ENCODE measurements at regions not wholly inside any gene's neighbourhood (a gene's known extent, or its start where the extent isn't known, plus 50 kb on each side); places are given as distances from the start of the nearest gene placed in this dataset.

- no peak overlapping the region for H3K4me3 ChIP-seq (replicated peaks in 1 of 3)
- H3K36me3 ChIP-seq = no peaks in the 10 kb centered on the region
- H3K27me3 ChIP-seq = no peaks in the 10 kb centered on the region
- no peaks in the 10 kb centered on the region for H3K9me3 ChIP-seq
- peaks cover 6 to 11% of the 10 kb centered on the region in 2 donors for H3K4me1 ChIP-seq
- no peak overlapping the region for H3K27ac ChIP-seq
- no peak for TF ChIP-seq CTCF (IDR thresholded peaks at IDR 0.05)
- TF ChIP-seq POLR2A (IDR thresholded peaks at IDR 0.05) = no peak
- intact Hi-C loops (cut with DNase I) = no loop called here
- 82 to 89% methylated on average over 2 of the region's 2 CpGs for WGBS, 2 donors
- DNase-seq = no peak
Measured at GRCh38 chr12:25419595-25419994, 133.5 kb downstream of the LMNTD1 start.

- DNase-seq = no peak
- Histone ChIP-seq H3K27ac (no peak overlapping the region), H3K4me1 (peaks cover 0 to 3% of the 10 kb centered on the region in 2 donors), H3K9me3 (no peaks in the 10 kb centered on the region), H3K27me3 (no peaks in the 10 kb centered on the region), H3K4me3 (replicated peaks in 1 of 3) (no peak overlapping the region), H3K36me3 (no peaks in the 10 kb centered on the region)
- intact Hi-C loops (cut with DNase I) = no loop called here
- 95 to 96% methylated on average over 3 of the region's 3 CpGs for WGBS, 2 donors
- TF ChIP-seq CTCF (IDR thresholded peaks at IDR 0.05) (no peak), POLR2A (IDR thresholded peaks at IDR 0.05) (no peak)
Measured at GRCh38 chr12:25417071-25417470, 136.0 kb downstream of the LMNTD1 start.

GRCh38 chr12:25416516-25416915 lies 136.6 kb downstream of the LMNTD1 start:
- TF ChIP-seq CTCF (IDR thresholded peaks at IDR 0.05) = no peak
- TF ChIP-seq POLR2A (IDR thresholded peaks at IDR 0.05) = no peak
- 44 to 66% methylated on average over 4 of the region's 4 CpGs for WGBS, 2 donors
- no peak for DNase-seq
- Histone ChIP-seq H3K27ac (no peak overlapping the region), H3K4me1 (peaks cover 0 to 3% of the 10 kb centered on the region in 2 donors), H3K4me3 (replicated peaks in 1 of 3) (no peak overlapping the region), H3K36me3 (no peaks in the 10 kb centered on the region), H3K27me3 (no peaks in the 10 kb centered on the region), H3K9me3 (no peaks in the 10 kb centered on the region)
- intact Hi-C loops (cut with DNase I) = no loop called here

- no peak overlapping the region for H3K4me3 ChIP-seq (replicated peaks in 1 of 3)
- H3K27ac ChIP-seq = no peak overlapping the region
- H3K27me3 ChIP-seq = no peaks in the 10 kb centered on the region
- no peak for TF ChIP-seq CTCF (IDR thresholded peaks at IDR 0.05)
- TF ChIP-seq POLR2A (IDR thresholded peaks at IDR 0.05) = no peak
- H3K9me3 ChIP-seq = no peaks in the 10 kb centered on the region
- no peaks in the 10 kb centered on the region for H3K36me3 ChIP-seq
- intact Hi-C loops (cut with DNase I) = no loop called here
- DNase-seq = no peak
- WGBS, 2 donors = 88 to 96% methylated on average over 5 of the region's 5 CpGs
- H3K4me1 ChIP-seq = peaks cover 0 to 3% of the 10 kb centered on the region in 2 donors
Measured at GRCh38 chr12:25415004-25415403, 138.1 kb downstream of the LMNTD1 start.

DNA sequence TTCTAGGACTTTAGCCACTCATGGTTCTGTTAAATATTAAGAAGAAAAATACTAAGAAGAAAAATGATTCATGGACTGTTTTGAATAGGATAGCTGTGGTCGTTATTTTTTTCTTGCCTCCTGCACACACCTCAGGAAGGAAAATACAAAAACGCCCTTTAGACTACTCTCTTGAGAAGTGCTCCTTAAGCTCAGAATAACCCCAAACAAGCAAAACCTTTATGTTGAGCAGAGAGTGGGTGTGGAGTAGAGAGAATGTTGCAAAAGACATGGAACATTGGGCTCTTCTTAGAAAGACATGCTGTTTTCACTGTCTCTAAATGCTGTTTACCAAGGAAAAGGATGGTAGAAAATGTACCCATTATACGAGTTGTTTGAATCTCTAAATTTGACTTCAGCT lies 140.3 kb downstream of the LMNTD1 start:
- H3K27ac ChIP-seq = no peak overlapping the region
- no peak for DNase-seq
- intact Hi-C loops (cut with DNase I) = no loop called here
- WGBS, 2 donors = 37 to 44% methylated on average over 3 of the region's 3 CpGs
- H3K9me3 ChIP-seq = no peaks in the 10 kb centered on the region
- H3K36me3 ChIP-seq = no peaks in the 10 kb centered on the region
- TF ChIP-seq CTCF (IDR thresholded peaks at IDR 0.05) (no peak), POLR2A (IDR thresholded peaks at IDR 0.05) (no peak)
- H3K4me1 ChIP-seq = peaks cover 0 to 3% of the 10 kb centered on the region in 2 donors
- no peak overlapping the region for H3K4me3 ChIP-seq (replicated peaks in 1 of 3)
- no peaks in the 10 kb centered on the region for H3K27me3 ChIP-seq

Measured in thyroid gland (tissue), 4 donors.